Endothelial cell of umbilical vein (primary cell): ENCODE measurements at regions not wholly inside any gene's neighbourhood (a gene's known extent, or its start where the extent isn't known, plus 50 kb on each side); places are given as distances from the start of the nearest gene placed in this dataset.

Experiments used
- BruUV-seq: library from RNA; stranded (reverse); fragments of 400-500 nt; replicated peaks from 2 replicates; lab custom pipeline; 2021; lab: Mats Ljungman, UMichigan
- CTCF ChIA-PET: fragments of 300-600, 350-600 bp; sonication (Branson Sonifier 250); formaldehyde crosslinking; loops from one replicate; lab custom pipeline; 2021; ENCODE audit warnings: antibody characterized with exemption, inconsistent platforms; lab: Charles Lee
- POLR2A ChIA-PET: fragments of 300-600, 350-600 bp; sonication (Branson Sonifier 250); formaldehyde crosslinking; loops from one replicate; lab custom pipeline; 2021; ENCODE audit warnings: antibody characterized with exemption, inconsistent platforms; lab: Charles Lee
- DNase-seq: peaks from one replicate; pipeline ENCODE4 v3.0.0-alpha.2; 2011; ENCODE audit warnings: low read depth, low spot score
- FAIRE-seq: peaks from 2 replicates; lab custom pipeline; 2011; peaks lifted over from hg19 to GRCh38; lab: Jason Lieb, UNC
- H2AFZ ChIP-seq: 2 replicates; pipeline ENCODE4 v1.6.0; 2012; ENCODE audit warnings: low read depth, low read length, control low read depth, inconsistent platforms
- H3K27ac ChIP-seq: 2 replicates; pipeline ENCODE4 v1.5.1; 2011; ENCODE audit warnings: low read depth, mild to moderate bottlenecking, control low read depth, low read length, moderate library complexity; ENCODE audit not compliant: insufficient read depth
- H3K27me3 ChIP-seq, 2 experiments: 2 replicates each; pipeline versions ENCODE4 v1.6.0 to v1.6.1; 2011; ENCODE audit warnings: low read length in 2 of 2, mixed read lengths in 1 of 2; ENCODE audit not compliant: control insufficient read depth in 2 of 2, insufficient read depth in 2 of 2
- H3K36me3 ChIP-seq, 2 experiments: 2 replicates in 1 of 2; 3 replicates in 1 of 2; pipeline ENCODE4 v1.5.1; 2011; ENCODE audit warnings: low read length in 2 of 2, mild to moderate bottlenecking in 1 of 2, moderate library complexity in 1 of 2; ENCODE audit not compliant: control insufficient read depth in 2 of 2, insufficient read depth in 2 of 2; ENCODE audit errors: extremely low read depth in 1 of 2
- H3K4me1 ChIP-seq: 3 replicates; pipeline ENCODE4 v1.5.1; 2011; ENCODE audit warnings: mild to moderate bottlenecking, low read length; ENCODE audit not compliant: control insufficient read depth, insufficient read depth; ENCODE audit errors: extremely low read depth
- H3K4me2 ChIP-seq: 2 replicates; pipeline ENCODE4 v1.6.1; 2011; ENCODE audit warnings: low read length, control low read depth, mixed read lengths; ENCODE audit not compliant: insufficient read depth
- H3K4me3 ChIP-seq, 3 experiments: fragments of 200-600 bp in 1 of 3; sonication (generic), shearing (Covaris generic) in 1 of 3; replicated peaks in 1 of 3; 2 replicates each; pipeline ENCODE4 v1.5.1; 2011 to 2016; ENCODE audit warnings: control low read depth in 3 of 3, low read length in 3 of 3, mild to moderate bottlenecking in 2 of 3, inconsistent platforms in 1 of 3, low read depth in 1 of 3, moderate library complexity in 1 of 3; ENCODE audit not compliant: insufficient read depth in 1 of 3
- H3K79me2 ChIP-seq: 2 replicates; pipeline ENCODE4 v1.6.0; 2012; ENCODE audit warnings: low read length, inconsistent platforms; ENCODE audit not compliant: control insufficient read depth, insufficient read depth
- H3K9ac ChIP-seq: replicated peaks from 2 replicates; pipeline ENCODE3; 2011; ENCODE audit warnings: low read length, control low read depth; ENCODE audit not compliant: insufficient read depth; ENCODE audit errors: extremely low read depth
- H3K9me1 ChIP-seq: replicated peaks from 3 replicates; pipeline ENCODE4 v1.6.0; 2011; ENCODE audit warnings: mild to moderate bottlenecking, low read length; ENCODE audit not compliant: control insufficient read depth, insufficient read depth; ENCODE audit errors: extremely low read depth
- H3K9me3 ChIP-seq: replicated peaks from 2 replicates; pipeline ENCODE4 v1.5.1; 2012; ENCODE audit warnings: low read length, inconsistent platforms; ENCODE audit not compliant: control insufficient read depth, insufficient read depth
- H4K20me1 ChIP-seq: replicated peaks from 2 replicates; pipeline ENCODE3; 2011; ENCODE audit warnings: mild to moderate bottlenecking, low read length; ENCODE audit not compliant: control insufficient read depth, insufficient read depth; ENCODE audit errors: extremely low read depth
- CTCF ChIP-seq, 2 donors: IDR thresholded peaks; 1 replicate in 1 of 2; 2 replicates in 1 of 2; pipeline ENCODE4 v1.5.1; 2011; ENCODE audit warnings: low read length in 2 of 2, mild to moderate bottlenecking in 2 of 2, moderate library complexity in 2 of 2, control low read depth in 1 of 2, inconsistent platforms in 1 of 2, low read depth in 1 of 2; ENCODE audit not compliant: insufficient read depth in 1 of 2; ENCODE audit errors: extremely low read depth in 1 of 2
- MAX ChIP-seq: IDR thresholded peaks from 2 replicates; pipeline ENCODE4 v1.6.1; 2011; ENCODE audit not compliant: insufficient read depth, insufficient read length
- MYC ChIP-seq: IDR thresholded peaks from one replicate; pipeline ENCODE4 v1.6.1; 2011; ENCODE audit warnings: mild to moderate bottlenecking, low read depth, low read length
- POLR2A ChIP-seq: IDR thresholded peaks from 2 replicates; pipeline ENCODE4 v1.6.1; 2012; ENCODE audit warnings: low read depth, mild to moderate bottlenecking, control low read depth, low read length
- POLR2AphosphoS5 ChIP-seq: IDR thresholded peaks from 2 replicates; pipeline ENCODE4 v1.6.1; 2012; ENCODE audit warnings: low read depth, mild to moderate bottlenecking, control low read depth, low read length, moderate library complexity; ENCODE audit not compliant: insufficient read depth
- dilution Hi-C: fragments of 300-500 bp; cut with MboI; formaldehyde crosslinking; loops from one replicate; pipeline ENCODE4 v1.15.0; 2019; ENCODE audit warnings: low sequenced_read_pairs; ENCODE audit not compliant: extremely low pct_ligation_motif_present
- intact Hi-C: fragments of 100-400 bp; cut with micrococcal nuclease; formaldehyde crosslinking; loops from one replicate; pipeline ENCODE4 v1.10.0; 2022

GRCh38 chr12:59115526-59115925, 195.2 kb upstream of the LRIG3 start:
- no peak overlapping the region for H3K4me3 ChIP-seq
- H3K9me3 ChIP-seq = no peaks in the 10 kb centered on the region
- no peaks in the 10 kb centered on the region for H3K79me2 ChIP-seq
- H3K36me3 ChIP-seq = no peaks in the 10 kb centered on the region
- H4K20me1 ChIP-seq = no peaks in the 10 kb centered on the region
- H3K9me1 ChIP-seq = no peaks in the 10 kb centered on the region
- no peaks in the 10 kb centered on the region for H3K27me3 ChIP-seq
- FAIRE-seq = peak; percentile 67
- ChIA-PET CTCF (interaction anchor here (0.9 to 9.0 kb wide), 6 partner anchors 24 to 1132 kb away, joined by 3 to 171 read pairs (median 8); no protein-coding TSS in a partner anchor), POLR2A (no interaction called here)
- no peak overlapping the region for H3K27ac ChIP-seq
- peak overlapping the region; percentile 62 for H2AFZ ChIP-seq
- intact Hi-C loops = no loop called here
- peak; percentile 57 for DNase-seq
- dilution Hi-C loops = no loop called here
- no peak overlapping the region for H3K9ac ChIP-seq
- TF ChIP-seq POLR2AphosphoS5 (no peak), POLR2A (no peak), MAX (no peak), MYC (no peak), CTCF (IDR thresholded peaks at IDR 0.05; ENCODE audit: extremely low read depth in 1 of 2, insufficient read depth in 1 of 2, low read depth in 1 of 2, low read length in 2 of 2) (no peak)
- H3K4me1 ChIP-seq = peaks cover 4% of the 10 kb centered on the region
- peak overlapping the region; percentile 41 for H3K4me2 ChIP-seq
- no TSS peak for BruUV-seq
